ENCODE measurements at regions not wholly inside any gene's neighbourhood (a gene's known extent, or its start where the extent isn't known, plus 50 kb on each side); places are given as distances from the start of the nearest gene placed in this dataset.

DNA sequence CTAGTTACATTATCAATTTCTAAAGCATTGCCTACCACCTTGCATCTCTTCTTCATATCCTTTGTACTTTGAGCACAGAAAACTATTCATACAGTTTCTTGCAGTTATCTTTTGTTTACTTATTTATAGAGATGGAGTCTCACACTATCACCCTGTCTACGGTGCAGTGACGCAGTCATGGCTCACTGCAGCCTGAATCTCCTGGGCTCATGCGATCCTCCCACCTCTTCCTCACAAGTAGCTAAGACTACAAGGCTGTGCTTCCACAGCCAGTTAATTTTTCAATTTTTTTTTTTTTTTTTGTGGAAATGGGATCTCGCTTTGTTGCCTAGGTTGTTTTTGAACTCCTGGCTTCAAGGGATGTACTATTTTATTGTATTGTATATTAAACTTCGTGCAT, 158.0 kb downstream of the TTC6 start:
- TF ChIP-seq, protein P1, sequence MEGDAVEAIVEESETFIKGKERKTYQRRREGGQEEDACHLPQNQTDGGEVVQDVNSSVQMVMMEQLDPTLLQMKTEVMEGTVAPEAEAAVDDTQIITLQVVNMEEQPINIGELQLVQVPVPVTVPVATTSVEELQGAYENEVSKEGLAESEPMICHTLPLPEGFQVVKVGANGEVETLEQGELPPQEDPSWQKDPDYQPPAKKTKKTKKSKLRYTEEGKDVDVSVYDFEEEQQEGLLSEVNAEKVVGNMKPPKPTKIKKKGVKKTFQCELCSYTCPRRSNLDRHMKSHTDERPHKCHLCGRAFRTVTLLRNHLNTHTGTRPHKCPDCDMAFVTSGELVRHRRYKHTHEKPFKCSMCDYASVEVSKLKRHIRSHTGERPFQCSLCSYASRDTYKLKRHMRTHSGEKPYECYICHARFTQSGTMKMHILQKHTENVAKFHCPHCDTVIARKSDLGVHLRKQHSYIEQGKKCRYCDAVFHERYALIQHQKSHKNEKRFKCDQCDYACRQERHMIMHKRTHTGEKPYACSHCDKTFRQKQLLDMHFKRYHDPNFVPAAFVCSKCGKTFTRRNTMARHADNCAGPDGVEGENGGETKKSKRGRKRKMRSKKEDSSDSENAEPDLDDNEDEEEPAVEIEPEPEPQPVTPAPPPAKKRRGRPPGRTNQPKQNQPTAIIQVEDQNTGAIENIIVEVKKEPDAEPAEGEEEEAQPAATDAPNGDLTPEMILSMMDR (conservative IDR thresholded peaks at IDR 0.05; ENCODE audit: low read length): no peak
- no peak for TF ChIP-seq EZH2phosphoT487 (IDR thresholded peaks at IDR 0.05; ENCODE audit: borderline replicate concordance, low read depth, low read length)
